ENCODE measurements at regions not wholly inside any gene's neighbourhood (a gene's known extent, or its start where the extent isn't known, plus 50 kb on each side); places are given as distances from the start of the nearest gene placed in this dataset.

DNA sequence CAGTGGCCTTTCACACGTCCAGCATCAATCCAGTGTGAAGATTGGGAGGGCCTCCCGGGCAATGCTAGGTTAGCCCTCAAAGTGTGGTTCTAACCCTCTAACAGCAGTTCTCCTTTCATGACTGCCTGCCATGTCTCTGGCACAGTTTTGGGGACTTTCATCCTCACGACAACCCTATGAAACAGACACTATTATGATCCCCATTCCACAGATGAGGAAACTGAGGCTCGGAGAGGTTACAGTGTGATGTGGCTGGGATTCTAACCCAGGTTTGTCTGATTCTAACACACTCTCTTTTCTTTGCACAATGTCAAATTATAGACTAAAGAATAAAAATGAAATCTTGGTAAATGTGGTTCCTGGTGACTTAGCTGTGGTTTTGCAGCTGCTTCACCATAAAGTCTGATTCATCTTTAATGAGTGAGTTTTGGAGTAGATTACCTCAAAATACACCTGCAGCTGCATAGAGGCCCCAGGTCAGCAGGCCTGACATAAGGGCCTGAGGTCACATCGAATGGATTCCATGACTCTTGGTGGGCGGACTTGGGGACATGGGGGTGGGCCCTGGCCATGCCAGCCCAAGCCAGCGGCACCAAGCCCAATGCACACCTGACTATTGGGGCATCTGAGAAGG, 214.4 kb downstream of the GLI2 start:
- TF ChIP-seq CTCF (conservative IDR thresholded peaks at IDR 0.05) (no peak), ZFX (IDR thresholded peaks at IDR 0.05) (no peak)

Measured in C4-2B (cell line).